RWPE2 (cell line): ENCODE measurements at regions not wholly inside any gene's neighbourhood (a gene's known extent, or its start where the extent isn't known, plus 50 kb on each side); places are given as distances from the start of the nearest gene placed in this dataset.

Experiments
- ATAC-seq: fragments of 200-7000 bp; cut with Tn5 transposase; 3 replicates; pipeline ENCODE4 v1.9.1; 2021; ENCODE audit warnings: low read depth
- DNase-seq: peaks from one replicate; pipeline ENCODE4 v3.0.0-alpha.2; 2020; ENCODE audit warnings: low spot score
- H3K27ac ChIP-seq: fragments of 450-650 bp; 2 replicates; pipeline ENCODE4 v1.5.1; 2017; ENCODE audit warnings: mild to moderate bottlenecking; ENCODE audit not compliant: poor library complexity, severe bottlenecking
- H3K27me3 ChIP-seq: fragments of 250-450 bp; sonication (Bioruptor Pico); 2 replicates; pipeline ENCODE4 v1.5.1; 2021; ENCODE audit warnings: mild to moderate bottlenecking, moderate library complexity; ENCODE audit not compliant: insufficient read depth, poor library complexity, severe bottlenecking
- H3K36me3 ChIP-seq: fragments of 250-450 bp; sonication (Bioruptor Pico); 2 replicates; pipeline ENCODE4 v1.5.1; 2020; ENCODE audit warnings: low read depth, mild to moderate bottlenecking, moderate library complexity
- H3K4me1 ChIP-seq: fragments of 250-450 bp; sonication (Bioruptor Pico); 2 replicates; pipeline ENCODE4 v1.5.1; 2021; ENCODE audit warnings: mild to moderate bottlenecking, moderate library complexity; ENCODE audit not compliant: insufficient read depth, poor library complexity, severe bottlenecking
- H3K4me3 ChIP-seq: fragments of 250-450 bp; sonication (Bioruptor Pico); 2 replicates; pipeline ENCODE4 v1.5.1; 2021; ENCODE audit warnings: mild to moderate bottlenecking, moderate library complexity; ENCODE audit not compliant: severe bottlenecking
- H3K9me3 ChIP-seq: fragments of 250-450 bp; sonication (Bioruptor Pico); 2 replicates; pipeline ENCODE4 v1.5.1; 2021; ENCODE audit warnings: mild to moderate bottlenecking, moderate library complexity; ENCODE audit not compliant: severe bottlenecking
- CTCF ChIP-seq: fragments of 450-650 bp; IDR thresholded peaks from one replicate; pipeline ENCODE4 v1.5.1; 2017; ENCODE audit warnings: mild to moderate bottlenecking, moderate library complexity; ENCODE audit not compliant: poor library complexity, severe bottlenecking

- Histone ChIP-seq H3K36me3 (no peaks in the 10 kb centered on the region), H3K27ac (no peak overlapping the region), H3K27me3 (no peaks in the 10 kb centered on the region), H3K4me3 (no peak overlapping the region), H3K4me1 (no peaks in the 10 kb centered on the region), H3K9me3 (no peaks in the 10 kb centered on the region)
- no peak for DNase-seq
- TF ChIP-seq CTCF = no peak
- ATAC-seq = no peak
These were observed 184.4 kb downstream of the DKK2 start for GRCh38 chr4:106851726-106852125.

GRCh38 chr4:106850691-106851090, 185.4 kb downstream of the DKK2 start:
- H3K4me1 ChIP-seq = no peaks in the 10 kb centered on the region
- H3K27ac ChIP-seq = no peak overlapping the region
- no peaks in the 10 kb centered on the region for H3K36me3 ChIP-seq
- no peak for TF ChIP-seq CTCF
- ATAC-seq = no peak
- no peak for DNase-seq
- H3K27me3 ChIP-seq = no peaks in the 10 kb centered on the region
- H3K9me3 ChIP-seq = no peaks in the 10 kb centered on the region
- no peak overlapping the region for H3K4me3 ChIP-seq

GRCh38 chr4:106835919-106836318, 200.2 kb downstream of the DKK2 start:
- no peak for ATAC-seq
- no peaks in the 10 kb centered on the region for H3K4me1 ChIP-seq
- no peak overlapping the region for H3K4me3 ChIP-seq
- DNase-seq = no peak
- no peak overlapping the region for H3K27ac ChIP-seq
- H3K36me3 ChIP-seq = no peaks in the 10 kb centered on the region
- H3K9me3 ChIP-seq = peaks cover 1% of the 10 kb centered on the region
- H3K27me3 ChIP-seq = no peaks in the 10 kb centered on the region
- no peak for TF ChIP-seq CTCF

- Histone ChIP-seq H3K27ac (no peak overlapping the region), H3K27me3 (no peaks in the 10 kb centered on the region), H3K4me3 (no peak overlapping the region), H3K36me3 (no peaks in the 10 kb centered on the region), H3K4me1 (no peaks in the 10 kb centered on the region), H3K9me3 (no peaks in the 10 kb centered on the region)
- no peak for ATAC-seq
- no peak for DNase-seq
- no peak for TF ChIP-seq CTCF
These were observed 205.2 kb downstream of the DKK2 start for GRCh38 chr4:106830879-106831278.

GRCh38 chr4:106818764-106819163, 217.3 kb downstream of the DKK2 start:
- no peaks in the 10 kb centered on the region for H3K4me1 ChIP-seq
- no peaks in the 10 kb centered on the region for H3K9me3 ChIP-seq
- no peak overlapping the region for H3K27ac ChIP-seq
- ATAC-seq (no peak), DNase-seq (no peak)
- peak; percentile 62 for TF ChIP-seq CTCF
- H3K27me3 ChIP-seq = no peaks in the 10 kb centered on the region
- H3K4me3 ChIP-seq = no peak overlapping the region
- H3K36me3 ChIP-seq = no peaks in the 10 kb centered on the region
